Esophagus muscularis mucosa (tissue), 4 donors: ENCODE measurements at regions not wholly inside any gene's neighbourhood (a gene's known extent, or its start where the extent isn't known, plus 50 kb on each side); places are given as distances from the start of the nearest gene placed in this dataset.

Experiments
- DNase-seq: peaks from one replicate; pipeline ENCODE4 v3.0.0-alpha.2; 2017; ENCODE audit errors: extremely low spot score
- H3K27ac ChIP-seq, 4 donors: fragments of 200-600 bp; sonication (generic); replicated peaks in 1 of 4; 1 replicate in 3 of 4; 2 replicates in 1 of 4; pipeline ENCODE4 v1.5.1; 2016 to 2019; ENCODE audit warnings: mild to moderate bottlenecking in 1 of 4
- H3K27me3 ChIP-seq, 4 donors: fragments of 200-600 bp; sonication (generic); one replicate each; pipeline versions ENCODE4 v1.5.1 to v1.6.0; 2016 to 2019
- H3K36me3 ChIP-seq, 4 donors: fragments of 200-600 bp; sonication (generic); one replicate each; pipeline ENCODE4 v1.5.1; 2016 to 2019
- H3K4me1 ChIP-seq, 4 donors: fragments of 200-600 bp; sonication (generic); one replicate each; pipeline ENCODE4 v1.5.1; 2016 to 2019
- H3K4me3 ChIP-seq, 4 donors: fragments of 200-600 bp; sonication (generic); 1 replicate in 2 of 4; 2 replicates in 2 of 4; pipeline ENCODE4 v1.5.1; 2016 to 2019; ENCODE audit warnings: mild to moderate bottlenecking in 4 of 4, moderate library complexity in 1 of 4
- H3K9me3 ChIP-seq, 4 donors: fragments of 200-600 bp; sonication (generic); 1 replicate in 3 of 4; 2 replicates in 1 of 4; pipeline ENCODE4 v1.5.1; 2016 to 2019
- CTCF ChIP-seq, 3 experiments: fragments of 200-600 bp in 2 of 3; fragments of 450-650 bp in 1 of 3; sonication (generic) in 2 of 3; IDR thresholded peaks; one replicate each; pipeline ENCODE4 v1.5.1; 2017 to 2019; ENCODE audit warnings: antibody characterized with exemption in 3 of 3, mild to moderate bottlenecking in 2 of 3, moderate library complexity in 1 of 3
- EP300 ChIP-seq: sonication (generic); formaldehyde crosslinking; IDR thresholded peaks from one replicate; pipeline ENCODE4 v1.6.1; 2017; ENCODE audit warnings: antibody characterized with exemption
- POLR2A ChIP-seq: fragments of 450-650 bp; IDR thresholded peaks from one replicate; pipeline ENCODE4 v1.6.1; 2017; ENCODE audit warnings: antibody characterized with exemption, moderate library complexity, mild to moderate bottlenecking, low read depth
- POLR2AphosphoS5 ChIP-seq, 2 donors: sonication (generic); formaldehyde crosslinking; IDR thresholded peaks; one replicate each; pipeline ENCODE4 v1.6.1; 2017; ENCODE audit warnings: antibody characterized with exemption in 2 of 2
- WGBS: methylation state at CpG from one replicate; pipeline ENCODE4 v1.1.5; 2018; 5-methylcytosine and 5-hydroxymethylcytosine counted together
- intact Hi-C: fragments of 100-400 bp; cut with DNase I; formaldehyde crosslinking; loops from one replicate; pipeline ENCODE4 v1.15.1; 2023

GRCh38 chr4:25500626-25501316, 123.7 kb downstream of the ANAPC4 start:
- Histone ChIP-seq H3K27ac (no peak overlapping the region), H3K4me3 (no peak overlapping the region), H3K27me3 (no peaks in the 10 kb centered on the region), H3K9me3 (no peaks in the 10 kb centered on the region), H3K36me3 (no peaks in the 10 kb centered on the region), H3K4me1 (no peaks in the 10 kb centered on the region)
- intact Hi-C loops: no loop called here
- TF ChIP-seq POLR2A (no peak), CTCF (IDR thresholded peaks at IDR 0.05) (no peak), EP300 (no peak), POLR2AphosphoS5 (IDR thresholded peaks at IDR 0.05) (no peak)
- DNase-seq: no peak
- 72% methylated on average over 5 of the region's 9 CpGs for WGBS

- no peak for DNase-seq
- Histone ChIP-seq H3K9me3 (no peaks in the 10 kb centered on the region), H3K36me3 (no peaks in the 10 kb centered on the region), H3K4me1 (no peaks in the 10 kb centered on the region), H3K4me3 (no peak overlapping the region), H3K27me3 (no peaks in the 10 kb centered on the region), H3K27ac (no peak overlapping the region)
- TF ChIP-seq POLR2AphosphoS5 (IDR thresholded peaks at IDR 0.05) (no peak), EP300 (no peak), POLR2A (no peak), CTCF (IDR thresholded peaks at IDR 0.05) (no peak)
- intact Hi-C loops: no loop called here
- 95% methylated on average over 4 of the region's 4 CpGs for WGBS
These were observed 125.1 kb downstream of the ANAPC4 start for GRCh38 chr4:25502115-25502514.

- Histone ChIP-seq H3K4me1 (no peaks in the 10 kb centered on the region), H3K4me3 (no peak overlapping the region), H3K27me3 (no peaks in the 10 kb centered on the region), H3K36me3 (no peaks in the 10 kb centered on the region), H3K9me3 (no peaks in the 10 kb centered on the region), H3K27ac (no peak overlapping the region)
- intact Hi-C loops: no loop called here
- TF ChIP-seq CTCF (IDR thresholded peaks at IDR 0.05) (no peak), POLR2AphosphoS5 (IDR thresholded peaks at IDR 0.05) (no peak), EP300 (no peak), POLR2A (no peak)
- WGBS: 100% methylated on average over 2 of the region's 2 CpGs
- DNase-seq: no peak
These were observed 126.7 kb downstream of the ANAPC4 start for GRCh38 chr4:25503779-25504178.

GRCh38 chr4:25504932-25505636, 128.0 kb downstream of the ANAPC4 start:
- Histone ChIP-seq H3K4me3 (no peak overlapping the region), H3K4me1 (no peaks in the 10 kb centered on the region), H3K27me3 (no peaks in the 10 kb centered on the region), H3K36me3 (no peaks in the 10 kb centered on the region), H3K9me3 (no peaks in the 10 kb centered on the region), H3K27ac (no peak overlapping the region)
- no peak for DNase-seq
- intact Hi-C loops: no loop called here
- WGBS: 97% methylated on average over 74 of the region's 74 CpGs
- TF ChIP-seq POLR2AphosphoS5 (IDR thresholded peaks at IDR 0.05) (no peak), CTCF (IDR thresholded peaks at IDR 0.05) (no peak), POLR2A (no peak), EP300 (no peak)
